ENCODE measurements at regions not wholly inside any gene's neighbourhood (a gene's known extent, or its start where the extent isn't known, plus 50 kb on each side); places are given as distances from the start of the nearest gene placed in this dataset.

- in situ Hi-C loops (cut with HindIII; ENCODE audit: low pct_ligation_motif_present, low pct_unique_long_range_greater_than_20kb, low sequenced_read_pairs), result loop anchor here (25.0 kb wide), 1 partner anchor 164 kb away; no protein-coding TSS in a partner anchor
- DNase-seq, result no peak
Observed at GRCh38 chr11:19573666-19574065, 139.0 kb upstream of the NAV2 start.

GRCh38 chr11:19571906-19572305 lies 140.7 kb upstream of the NAV2 start:
- in situ Hi-C loops (cut with HindIII; ENCODE audit: low pct_ligation_motif_present, low pct_unique_long_range_greater_than_20kb, low sequenced_read_pairs), result loop anchor here (25.0 kb wide), 1 partner anchor 165 kb away; no protein-coding TSS in a partner anchor
- DNase-seq, result no peak

GRCh38 chr11:19570889-19571288 lies 141.7 kb upstream of the NAV2 start:
- DNase-seq, result no peak
- in situ Hi-C loops (cut with HindIII; ENCODE audit: low pct_ligation_motif_present, low pct_unique_long_range_greater_than_20kb, low sequenced_read_pairs), result loop anchor here (25.0 kb wide), 1 partner anchor 166 kb away; no protein-coding TSS in a partner anchor

- in situ Hi-C loops (cut with HindIII; ENCODE audit: low pct_ligation_motif_present, low pct_unique_long_range_greater_than_20kb, low sequenced_read_pairs), result loop anchor here (25.0 kb wide), 1 partner anchor 169 kb away; no protein-coding TSS in a partner anchor
- no peak for DNase-seq
Observed at GRCh38 chr11:19567996-19568395, 144.6 kb upstream of the NAV2 start.

- in situ Hi-C loops (cut with HindIII; ENCODE audit: low pct_ligation_motif_present, low pct_unique_long_range_greater_than_20kb, low sequenced_read_pairs), result loop anchor here (25.0 kb wide), 1 partner anchor 171 kb away; no protein-coding TSS in a partner anchor
- DNase-seq, result no peak
Observed at GRCh38 chr11:19566583-19567379, 145.9 kb upstream of the NAV2 start.

- in situ Hi-C loops (cut with HindIII; ENCODE audit: low pct_ligation_motif_present, low pct_unique_long_range_greater_than_20kb, low sequenced_read_pairs), result loop anchor here (25.0 kb wide), 1 partner anchor 172 kb away; no protein-coding TSS in a partner anchor
- DNase-seq, result no peak
Observed at GRCh38 chr11:19565639-19566038, 147.0 kb upstream of the NAV2 start.

- no peak for DNase-seq
- in situ Hi-C loops (cut with HindIII; ENCODE audit: low pct_ligation_motif_present, low pct_unique_long_range_greater_than_20kb, low sequenced_read_pairs), result loop anchor here (25.0 kb wide), 1 partner anchor 175 kb away; no protein-coding TSS in a partner anchor
Observed at GRCh38 chr11:19562156-19562555, 150.5 kb upstream of the NAV2 start.

GRCh38 chr11:19561011-19561410 lies 151.6 kb upstream of the NAV2 start:
- peak; percentile 17 for DNase-seq
- in situ Hi-C loops (cut with HindIII; ENCODE audit: low pct_ligation_motif_present, low pct_unique_long_range_greater_than_20kb, low sequenced_read_pairs), result loop anchor here (25.0 kb wide), 1 partner anchor 176 kb away; no protein-coding TSS in a partner anchor

GRCh38 chr11:19560156-19560555 lies 152.5 kb upstream of the NAV2 start:
- in situ Hi-C loops (cut with HindIII; ENCODE audit: low pct_ligation_motif_present, low pct_unique_long_range_greater_than_20kb, low sequenced_read_pairs), result loop anchor here (25.0 kb wide), 1 partner anchor 177 kb away; no protein-coding TSS in a partner anchor
- no peak for DNase-seq

- in situ Hi-C loops (cut with HindIII; ENCODE audit: low pct_ligation_motif_present, low pct_unique_long_range_greater_than_20kb, low sequenced_read_pairs), result loop anchor here (25.0 kb wide), 1 partner anchor 178 kb away; no protein-coding TSS in a partner anchor
- DNase-seq, result no peak
Observed at GRCh38 chr11:19559746-19560145, 152.9 kb upstream of the NAV2 start.

GRCh38 chr11:19558189-19558986 lies 154.2 kb upstream of the NAV2 start:
- no peak for DNase-seq
- in situ Hi-C loops (cut with HindIII; ENCODE audit: low pct_ligation_motif_present, low pct_unique_long_range_greater_than_20kb, low sequenced_read_pairs), result loop anchor here (25.0 kb wide), 1 partner anchor 179 kb away; no protein-coding TSS in a partner anchor

GRCh38 chr11:19557720-19558140 lies 154.9 kb upstream of the NAV2 start:
- in situ Hi-C loops (cut with HindIII; ENCODE audit: low pct_ligation_motif_present, low pct_unique_long_range_greater_than_20kb, low sequenced_read_pairs), result loop anchor here (25.0 kb wide), 1 partner anchor 180 kb away; no protein-coding TSS in a partner anchor
- peak; percentile 74 for DNase-seq

GRCh38 chr11:19557185-19557584 lies 155.5 kb upstream of the NAV2 start:
- DNase-seq, result no peak
- in situ Hi-C loops (cut with HindIII; ENCODE audit: low pct_ligation_motif_present, low pct_unique_long_range_greater_than_20kb, low sequenced_read_pairs), result loop anchor here (25.0 kb wide), 1 partner anchor 180 kb away; no protein-coding TSS in a partner anchor

- in situ Hi-C loops (cut with HindIII; ENCODE audit: low pct_ligation_motif_present, low pct_unique_long_range_greater_than_20kb, low sequenced_read_pairs), result loop anchor here (25.0 kb wide), 1 partner anchor 182 kb away; no protein-coding TSS in a partner anchor
- no peak for DNase-seq
Observed at GRCh38 chr11:19555266-19555665, 157.4 kb upstream of the NAV2 start.

GRCh38 chr11:19553683-19554333 lies 158.8 kb upstream of the NAV2 start:
- in situ Hi-C loops (cut with HindIII; ENCODE audit: low pct_ligation_motif_present, low pct_unique_long_range_greater_than_20kb, low sequenced_read_pairs), result loop anchor here (25.0 kb wide), 1 partner anchor 183 kb away; no protein-coding TSS in a partner anchor
- DNase-seq, result peak; percentile 65

- DNase-seq, result no peak
- in situ Hi-C loops (cut with HindIII; ENCODE audit: low pct_ligation_motif_present, low pct_unique_long_range_greater_than_20kb, low sequenced_read_pairs), result loop anchor here (25.0 kb wide), 1 partner anchor 185 kb away; no protein-coding TSS in a partner anchor
Observed at GRCh38 chr11:19552656-19553260, 159.9 kb upstream of the NAV2 start.

GRCh38 chr11:19552161-19552560 lies 160.5 kb upstream of the NAV2 start:
- DNase-seq, result no peak
- in situ Hi-C loops (cut with HindIII; ENCODE audit: low pct_ligation_motif_present, low pct_unique_long_range_greater_than_20kb, low sequenced_read_pairs), result loop anchor here (25.0 kb wide), 1 partner anchor 185 kb away; no protein-coding TSS in a partner anchor

- in situ Hi-C loops (cut with HindIII; ENCODE audit: low pct_ligation_motif_present, low pct_unique_long_range_greater_than_20kb, low sequenced_read_pairs), result loop anchor here (25.0 kb wide), 1 partner anchor 186 kb away; no protein-coding TSS in a partner anchor
- DNase-seq, result no peak
Observed at GRCh38 chr11:19551457-19551856, 161.2 kb upstream of the NAV2 start.
